Neural cell (in vitro differentiated cells): ENCODE measurements at regions not wholly inside any gene's neighbourhood (a gene's known extent, or its start where the extent isn't known, plus 50 kb on each side); places are given as distances from the start of the nearest gene placed in this dataset.

Experiments used
- H2AFZ ChIP-seq: fragments of 200-600, 300-800 bp; sonication (generic), shearing (Covaris generic); 2 replicates; pipeline ENCODE4 v1.6.0; 2014; ENCODE audit warnings: low read depth, mild to moderate bottlenecking, antibody characterized with exemption, low read length, moderate library complexity
- H3F3A ChIP-seq: fragments of 200-600 bp; shearing (Covaris generic); 2 replicates; pipeline ENCODE4 v1.6.1; 2016; ENCODE audit warnings: mild to moderate bottlenecking, moderate library complexity, mixed read lengths, antibody characterized with exemption, low read length; ENCODE audit not compliant: insufficient read depth, poor library complexity, severe bottlenecking
- H3K27ac ChIP-seq: fragments of 200-600, 300-800 bp; sonication (generic), shearing (Covaris generic); 2 replicates; pipeline ENCODE4 v1.5.1; 2014; ENCODE audit warnings: mild to moderate bottlenecking, low read length, moderate library complexity
- H3K27me3 ChIP-seq: fragments of 300-800, 200-600 bp; sonication (generic), shearing (Covaris generic); 2 replicates; pipeline ENCODE4 v1.6.0; 2014; ENCODE audit warnings: mild to moderate bottlenecking, low read depth, low read length, moderate library complexity; ENCODE audit not compliant: insufficient read depth
- H3K36me3 ChIP-seq: fragments of 300-800, 200-600 bp; sonication (generic), shearing (Covaris generic); 2 replicates; pipeline ENCODE4 v1.5.1; 2014; ENCODE audit warnings: mild to moderate bottlenecking, antibody characterized with exemption, low read length, moderate library complexity; ENCODE audit not compliant: insufficient read depth
- H3K4me2 ChIP-seq: fragments of 300-800, 200-600 bp; sonication (generic), shearing (Covaris generic); 2 replicates; pipeline ENCODE4 v1.6.0; 2014; ENCODE audit warnings: mild to moderate bottlenecking, low read length
- H3K4me3 ChIP-seq: fragments of 300-800, 200-600 bp; sonication (generic), shearing (Covaris generic); 2 replicates; pipeline ENCODE4 v1.5.1; 2014; ENCODE audit warnings: mild to moderate bottlenecking, low read length, moderate library complexity
- H3K79me2 ChIP-seq: fragments of 200-600 bp; shearing (Covaris generic); replicated peaks from 2 replicates; pipeline ENCODE4 v1.6.0; 2014; ENCODE audit warnings: mild to moderate bottlenecking, low read length, moderate library complexity; ENCODE audit not compliant: insufficient read depth
- H3K9ac ChIP-seq: fragments of 300-800, 200-600 bp; sonication (generic), shearing (Covaris generic); 2 replicates; pipeline ENCODE4 v1.6.1; 2016; ENCODE audit warnings: mild to moderate bottlenecking, low read length, mixed read lengths
- H3K9me2 ChIP-seq: fragments of 200-600 bp; shearing (Covaris generic); 2 replicates; pipeline ENCODE4 v1.6.1; 2016; ENCODE audit warnings: mild to moderate bottlenecking, low read length, mixed read lengths; ENCODE audit not compliant: insufficient read depth
- H3K9me3 ChIP-seq: fragments of 200-600, 300-800 bp; sonication (generic), shearing (Covaris generic); 2 replicates; pipeline ENCODE4 v1.6.1; 2016; ENCODE audit warnings: mild to moderate bottlenecking, mixed run types, low read length, moderate library complexity, mixed read lengths
- H4K20me1 ChIP-seq: fragments of 200-600 bp; shearing (Covaris generic); 2 replicates; pipeline ENCODE4 v1.6.1; 2016; ENCODE audit warnings: mild to moderate bottlenecking, mixed run types; ENCODE audit not compliant: insufficient read depth
- EP300 ChIP-seq: fragments of 450-650 bp; conservative IDR thresholded peaks from 2 replicates; pipeline ENCODE4 v1.6.1; 2014; ENCODE audit warnings: antibody characterized with exemption, mild to moderate bottlenecking, moderate library complexity; ENCODE audit not compliant: poor library complexity, severe bottlenecking
- EZH2 ChIP-seq: fragments of 200-600, 300-800 bp; shearing (Covaris generic), sonication (generic); IDR thresholded peaks from 2 replicates; pipeline ENCODE4 v1.6.1; 2014; ENCODE audit warnings: antibody characterized with exemption, low read length, borderline replicate concordance, mild to moderate bottlenecking; ENCODE audit not compliant: insufficient read depth, poor library complexity, severe bottlenecking
- MXI1 ChIP-seq: fragments of 450-650 bp; conservative IDR thresholded peaks from 2 replicates; pipeline ENCODE4 v1.6.1; 2014; ENCODE audit warnings: antibody characterized with exemption, mild to moderate bottlenecking; ENCODE audit not compliant: poor library complexity, severe bottlenecking
- POLR2AphosphoS5 ChIP-seq: IDR thresholded peaks from 2 replicates; pipeline ENCODE4 v1.6.1; 2012
- RAD21 ChIP-seq: fragments of 450-650 bp; conservative IDR thresholded peaks from 2 replicates; pipeline ENCODE4 v1.6.1; 2014; ENCODE audit warnings: antibody characterized with exemption, mild to moderate bottlenecking, moderate library complexity
- REST ChIP-seq: IDR thresholded peaks from 2 replicates; pipeline ENCODE4 v1.6.1; 2012; ENCODE audit warnings: borderline replicate concordance
- SMC3 ChIP-seq: fragments of 450-650 bp; conservative IDR thresholded peaks from 2 replicates; pipeline ENCODE4 v1.6.1; 2014; ENCODE audit warnings: antibody characterized with exemption, mild to moderate bottlenecking, moderate library complexity; ENCODE audit not compliant: poor library complexity
- TAF1 ChIP-seq: IDR thresholded peaks from 2 replicates; pipeline ENCODE4 v1.6.1; 2012; ENCODE audit warnings: low read depth
- TF ChIP-seq, protein P1 (sequence below): fragments of 450-650 bp; IDR thresholded peaks from 2 replicates; pipeline ENCODE4 v1.5.1; 2014; ENCODE audit warnings: antibody characterized with exemption, mild to moderate bottlenecking, moderate library complexity; ENCODE audit not compliant: poor library complexity, severe bottlenecking

DNA sequence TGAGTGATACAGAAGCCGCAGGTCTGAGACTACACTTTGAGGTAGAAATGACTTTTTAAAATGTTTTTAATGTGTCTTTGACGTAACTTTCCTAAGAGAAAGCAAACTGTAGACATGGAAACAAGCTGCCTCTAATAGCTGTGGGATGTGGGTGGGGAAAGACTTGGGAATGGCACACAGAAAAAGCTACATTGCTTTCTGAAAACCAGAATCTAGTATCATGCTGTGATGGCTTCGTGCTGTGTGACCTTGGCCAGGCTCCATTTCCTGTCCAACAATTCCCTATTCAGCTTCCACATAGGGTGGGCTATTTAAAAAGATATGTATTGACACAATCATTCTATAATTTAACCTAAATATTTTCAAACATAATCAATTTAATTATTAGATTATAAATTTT lies 909.1 kb downstream of the NCAM2 start:
- Histone ChIP-seq H2AFZ (no peak overlapping the region), H3K27ac (no peak overlapping the region), H3K9ac (no peak overlapping the region), H3K4me3 (no peak overlapping the region), H4K20me1 (no peaks in the 10 kb centered on the region), H3K79me2 (no peaks in the 10 kb centered on the region), H3K9me2 (no peaks in the 10 kb centered on the region), H3K9me3 (no peaks in the 10 kb centered on the region), H3K27me3 (no peaks in the 10 kb centered on the region), H3K36me3 (no peaks in the 10 kb centered on the region), H3K4me2 (no peak overlapping the region), H3F3A (no peaks in the 10 kb centered on the region)
- TF ChIP-seq RAD21 (no peak), EP300 (no peak), SMC3 (no peak), TAF1 (no peak), MXI1 (no peak), EZH2 (no peak)
- TF ChIP-seq, protein P1, sequence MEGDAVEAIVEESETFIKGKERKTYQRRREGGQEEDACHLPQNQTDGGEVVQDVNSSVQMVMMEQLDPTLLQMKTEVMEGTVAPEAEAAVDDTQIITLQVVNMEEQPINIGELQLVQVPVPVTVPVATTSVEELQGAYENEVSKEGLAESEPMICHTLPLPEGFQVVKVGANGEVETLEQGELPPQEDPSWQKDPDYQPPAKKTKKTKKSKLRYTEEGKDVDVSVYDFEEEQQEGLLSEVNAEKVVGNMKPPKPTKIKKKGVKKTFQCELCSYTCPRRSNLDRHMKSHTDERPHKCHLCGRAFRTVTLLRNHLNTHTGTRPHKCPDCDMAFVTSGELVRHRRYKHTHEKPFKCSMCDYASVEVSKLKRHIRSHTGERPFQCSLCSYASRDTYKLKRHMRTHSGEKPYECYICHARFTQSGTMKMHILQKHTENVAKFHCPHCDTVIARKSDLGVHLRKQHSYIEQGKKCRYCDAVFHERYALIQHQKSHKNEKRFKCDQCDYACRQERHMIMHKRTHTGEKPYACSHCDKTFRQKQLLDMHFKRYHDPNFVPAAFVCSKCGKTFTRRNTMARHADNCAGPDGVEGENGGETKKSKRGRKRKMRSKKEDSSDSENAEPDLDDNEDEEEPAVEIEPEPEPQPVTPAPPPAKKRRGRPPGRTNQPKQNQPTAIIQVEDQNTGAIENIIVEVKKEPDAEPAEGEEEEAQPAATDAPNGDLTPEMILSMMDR = no peak

DNA sequence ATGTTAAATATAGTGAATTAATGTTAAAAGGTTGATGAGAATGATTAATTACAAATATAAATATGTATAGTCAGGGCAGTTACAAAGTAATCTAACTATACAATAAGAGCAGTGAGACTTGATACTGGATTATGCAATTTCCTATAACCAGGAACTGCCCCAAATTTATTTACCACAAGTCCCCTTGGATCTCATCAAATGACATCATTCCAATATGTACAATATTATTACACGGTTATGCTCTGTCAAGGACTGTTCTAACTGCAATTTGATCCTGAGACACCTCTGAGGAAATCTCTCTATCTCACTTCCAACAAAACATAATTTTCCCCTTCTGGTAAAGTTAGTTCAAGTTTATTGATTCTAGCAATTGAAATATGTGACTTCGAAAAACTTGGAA lies 917.6 kb downstream of the NCAM2 start:
- Histone ChIP-seq H3K9me2 (no peaks in the 10 kb centered on the region), H3K79me2 (no peaks in the 10 kb centered on the region), H3K27ac (no peak overlapping the region), H3K4me2 (no peak overlapping the region), H3K36me3 (no peaks in the 10 kb centered on the region), H3K4me3 (no peak overlapping the region), H3K27me3 (no peaks in the 10 kb centered on the region), H3K9me3 (no peaks in the 10 kb centered on the region), H3F3A (no peaks in the 10 kb centered on the region), H4K20me1 (no peaks in the 10 kb centered on the region), H2AFZ (no peak overlapping the region), H3K9ac (no peak overlapping the region)
- TF ChIP-seq REST (no peak), EZH2 (no peak), SMC3 (no peak), TAF1 (no peak), MXI1 (no peak), RAD21 (no peak), POLR2AphosphoS5 (no peak), EP300 (no peak)
- TF ChIP-seq, protein P1 = no peak
